ENCODE measurements at regions not wholly inside any gene's neighbourhood (a gene's known extent, or its start where the extent isn't known, plus 50 kb on each side); places are given as distances from the start of the nearest gene placed in this dataset.

GRCh38 chr10:30701451-30702173 lies 72.1 kb upstream of the LYZL2 start:
- no peak overlapping the region for H2AFZ ChIP-seq (ENCODE audit: low read length)
- no peak overlapping the region for H4K91ac ChIP-seq (replicated peaks; ENCODE audit: insufficient read length, low read length)
- no peak overlapping the region for H2BK120ac ChIP-seq (replicated peaks; ENCODE audit: low read depth, low read length)
- H3K4me1 ChIP-seq (replicated peaks in 1 of 4; ENCODE audit: control insufficient read depth in 3 of 4, insufficient read depth in 4 of 4, low read length in 3 of 4) = peaks cover 5 to 20% (median 11%) of the 10 kb centered on the region in 4 experiments
- no peak overlapping the region for H3K14ac ChIP-seq (ENCODE audit: insufficient read length)
- no peak overlapping the region for H2BK15ac ChIP-seq (ENCODE audit: low read length)
- FAIRE-seq (no peak), DNase-seq (ENCODE audit: low read depth in 1 of 2, low spot score in 2 of 2) (no peak)
- H3K23ac ChIP-seq (ENCODE audit: insufficient read length) = no peak overlapping the region
- 83% methylated on average over 13 of the region's 13 CpGs; no CpG with 5 or more reads in 1 of the 2 experiments for WGBS, 2 experiments (ENCODE audit: extremely low coverage in 1 of 2, insufficient coverage in 1 of 2, insufficient read length in 1 of 2, insufficient replicate concordance in 2 of 2, low coverage in 1 of 2, low lambda C conversion rate in 2 of 2, missing lambda C conversion rate in 1 of 2)
- no peak overlapping the region; the same call in 1 of the 2 replicates for H2BK5ac ChIP-seq (ENCODE audit: low read depth, low read length)
- no peak overlapping the region for H4K8ac ChIP-seq (ENCODE audit: extremely low read depth, insufficient read depth, low read length)
- H3K27ac ChIP-seq (ENCODE audit: low read depth, low read length) = no peak overlapping the region
- POLR2A ChIA-PET (ENCODE audit: partially characterized antibody) = no interaction called here
- H3K4me2 ChIP-seq (ENCODE audit: insufficient read depth in 1 of 2, low read depth in 2 of 2, low read length in 2 of 2) = 0 out of 4 replicates have a peak overlapping the region, but pooled peaks of 1 of the 2 experiments have one; percentile 4
- no peaks in the 10 kb centered on the region for H3K27me3 ChIP-seq (replicated peaks in 1 of 4; ENCODE audit: control insufficient read depth in 3 of 4, extremely low read depth in 1 of 4, insufficient read depth in 3 of 4, low read length in 3 of 4)
- H3K4ac ChIP-seq (replicated peaks; ENCODE audit: insufficient read length, low read depth, low read length) = no peak overlapping the region
- H2BK20ac ChIP-seq (ENCODE audit: low read length) = no peak overlapping the region
- H4K20me1 ChIP-seq (replicated peaks in 1 of 2; ENCODE audit: control insufficient read depth in 1 of 2, insufficient read depth in 2 of 2, low read length in 2 of 2) = no peaks in the 10 kb centered on the region
- H4K5ac ChIP-seq (ENCODE audit: insufficient read length, low read depth, low read length) = no peak overlapping the region
- no peak overlapping the region; a peak in 1 of 7 replicates for H3K9ac ChIP-seq (replicated peaks in 1 of 4; ENCODE audit: extremely low read depth in 1 of 4, low read depth in 3 of 4, low read length in 3 of 4)
- no peaks in the 10 kb centered on the region for H3K36me3 ChIP-seq (ENCODE audit: control insufficient read depth in 2 of 4, insufficient read depth in 4 of 4, low read length in 3 of 4)
- no peak overlapping the region for H2AK5ac ChIP-seq (ENCODE audit: low read depth, low read length)
- no peaks in the 10 kb centered on the region for H3K79me2 ChIP-seq (ENCODE audit: control insufficient read depth in 1 of 2, insufficient read depth in 2 of 2, low read length in 2 of 2)
- H3K23me2 ChIP-seq (ENCODE audit: low read depth, low read length) = no peaks in the 10 kb centered on the region
- no peak overlapping the region for H3K56ac ChIP-seq (replicated peaks; ENCODE audit: insufficient read length, low read depth, low read length)
- H2BK12ac ChIP-seq (ENCODE audit: low read depth, low read length) = peak overlapping the region; percentile 90; the same call in 1 of the 2 replicates
- H3K9me3 ChIP-seq (ENCODE audit: insufficient read depth in 2 of 2, low read depth in 1 of 2, low read length in 1 of 2) = no peaks in the 10 kb centered on the region
- H3K18ac ChIP-seq (ENCODE audit: extremely low read depth, low read length) = no peak overlapping the region
- CTCF ChIA-PET (ENCODE audit: partially characterized antibody) = interaction anchor here (0.9 to 2.0 kb wide), 3 partner anchors 9 to 111 kb away, joined by 3 to 8 read pairs (median 4); no protein-coding TSS in a partner anchor
- no peaks in the 10 kb centered on the region for H3K79me1 ChIP-seq (ENCODE audit: low read depth, low read length)
- H3K4me3 ChIP-seq (ENCODE audit: extremely low read depth in 1 of 4, insufficient read depth in 2 of 4, low read depth in 3 of 4, low read length in 4 of 4) = no peak overlapping the region
- no peak for TF ChIP-seq GTF2F1 (IDR thresholded peaks at IDR 0.05; ENCODE audit: borderline replicate concordance, low read depth, low read length)
- no peak for TF ChIP-seq BACH1 (IDR thresholded peaks at IDR 0.05; ENCODE audit: low read length)
- no peak for TF ChIP-seq POU5F1 (IDR thresholded peaks at IDR 0.05; ENCODE audit: low read depth, low read length)
- no peak for TF ChIP-seq E2F6 (IDR thresholded peaks at IDR 0.05)
- TF ChIP-seq ATF3 (IDR thresholded peaks at IDR 0.05; ENCODE audit: insufficient read depth, low read depth, low read length) = no peak
- TF ChIP-seq MAX (IDR thresholded peaks at IDR 0.05) = no peak
- TF ChIP-seq CHD2 (IDR thresholded peaks at IDR 0.05; ENCODE audit: low read length) = no peak
- TF ChIP-seq NRF1 (IDR thresholded peaks at IDR 0.05; ENCODE audit: low read depth, low read length) = no peak
- TF ChIP-seq TBP (IDR thresholded peaks at IDR 0.05; ENCODE audit: low read depth, low read length) = no peak

Measured in H1 (cell line).